GM23338 (cell line): ENCODE measurements at regions not wholly inside any gene's neighbourhood (a gene's known extent, or its start where the extent isn't known, plus 50 kb on each side); places are given as distances from the start of the nearest gene placed in this dataset.

Source experiments
- ATAC-seq: fragments of 200-7000 bp; cut with Tn5 transposase; 3 replicates; pipeline ENCODE4 v1.9.1; 2020
- DNase-seq: peaks from one replicate; pipeline ENCODE4 v3.0.0-alpha.2; 2015; ENCODE audit warnings: low spot score
- H2AFZ ChIP-seq: fragments of 200-600 bp; sonication (generic); 2 replicates; pipeline ENCODE4 v1.8.0; 2016; ENCODE audit warnings: antibody characterized with exemption, mild to moderate bottlenecking, moderate library complexity
- H3F3A ChIP-seq: fragments of 200-600 bp; sonication (generic); replicated peaks from 2 replicates; pipeline ENCODE4 v1.8.0; 2017; ENCODE audit warnings: antibody characterized with exemption, mixed run types, low read depth
- H3K27ac ChIP-seq: fragments of 200-600 bp; sonication (generic); 2 replicates; pipeline ENCODE4 v1.6.1; 2016; ENCODE audit warnings: low read depth
- H3K27me3 ChIP-seq: fragments of 200-600 bp; sonication (generic); 2 replicates; pipeline ENCODE4 v1.8.0; 2016; ENCODE audit warnings: mild to moderate bottlenecking, mixed run types, moderate library complexity; ENCODE audit not compliant: insufficient read depth
- H3K36me3 ChIP-seq: fragments of 200-600 bp; sonication (generic); 2 replicates; pipeline ENCODE4 v1.8.0; 2016; ENCODE audit warnings: mild to moderate bottlenecking; ENCODE audit not compliant: insufficient read depth
- H3K4me1 ChIP-seq: fragments of 200-600 bp; sonication (generic); 2 replicates; pipeline ENCODE4 v1.8.0; 2016; ENCODE audit warnings: mild to moderate bottlenecking, moderate library complexity; ENCODE audit not compliant: insufficient read depth
- H3K4me2 ChIP-seq: fragments of 200-600 bp; sonication (generic); 2 replicates; pipeline ENCODE4 v1.7.1; 2017; ENCODE audit warnings: mixed run types
- H3K4me3 ChIP-seq: fragments of 200-600 bp; sonication (generic); 2 replicates; pipeline ENCODE4 v1.6.1; 2016; ENCODE audit warnings: mixed run types
- H3K79me2 ChIP-seq: fragments of 200-600 bp; sonication (generic); replicated peaks from 2 replicates; pipeline ENCODE4 v1.8.0; 2017; ENCODE audit warnings: mild to moderate bottlenecking; ENCODE audit not compliant: insufficient read depth
- H3K9me2 ChIP-seq: fragments of 200-600 bp; sonication (generic); 2 replicates; pipeline ENCODE4 v1.8.0; 2017; ENCODE audit not compliant: insufficient read depth
- H4K20me1 ChIP-seq: fragments of 200-600 bp; sonication (generic); replicated peaks from 2 replicates; pipeline ENCODE4 v1.8.0; 2017; ENCODE audit warnings: mild to moderate bottlenecking; ENCODE audit not compliant: insufficient read depth
- H3K27ac Mint-ChIP-seq: 2 replicates; pipeline ENCODE4 v1.8.0; 2020; ENCODE audit warnings: inconsistent platforms, mild to moderate bottlenecking, moderate library complexity, mixed read lengths
- H3K27me3 Mint-ChIP-seq: 3 replicates; pipeline ENCODE4 v1.8.0; 2022; ENCODE audit warnings: low read depth, mild to moderate bottlenecking, moderate library complexity, mixed read lengths, inconsistent platforms; ENCODE audit not compliant: insufficient read depth, poor library complexity
- H3K36me3 Mint-ChIP-seq: 3 replicates; pipeline ENCODE4 v1.8.0; 2021; ENCODE audit warnings: low read depth, mild to moderate bottlenecking, inconsistent platforms, moderate library complexity, mixed read lengths
- H3K4me1 Mint-ChIP-seq: 3 replicates; pipeline ENCODE4 v1.8.0; 2020; ENCODE audit warnings: mild to moderate bottlenecking, inconsistent platforms, mixed read lengths
- H3K4me3 Mint-ChIP-seq: 3 replicates; pipeline ENCODE4 v1.8.0; 2021; ENCODE audit warnings: moderate library complexity, mild to moderate bottlenecking, inconsistent platforms, mixed read lengths
- H3K9me3 Mint-ChIP-seq: 3 replicates; pipeline ENCODE4 v1.8.0; 2020; ENCODE audit warnings: moderate library complexity, mild to moderate bottlenecking, inconsistent platforms, mixed read lengths
- CREB1 ChIP-seq: fragments of 250-450 bp; sonication (Bioruptor Pico); IDR thresholded peaks from 2 replicates; pipeline ENCODE4 v1.5.0; 2020; ENCODE audit warnings: low read depth, mild to moderate bottlenecking, moderate library complexity
- POLR2AphosphoS5 ChIP-seq: IDR thresholded peaks from 2 replicates; pipeline ENCODE4 v1.6.1; 2016; ENCODE audit warnings: antibody characterized with exemption, low read depth
- ZNF331 ChIP-seq: fragments of 250-450 bp; sonication (Bioruptor Pico); IDR thresholded peaks from 2 replicates; pipeline ENCODE4 v1.5.0; 2020; ENCODE audit warnings: low read depth, mild to moderate bottlenecking, moderate library complexity
- TF ChIP-seq, protein P1 (sequence below), 2 experiments: fragments of 200-600 bp in 1 of 2; sonication (generic) in 1 of 2; conservative IDR thresholded peaks; 2 replicates each; pipeline versions ENCODE4 v1.5.1 to v1.6.1; 2016 to 2017; ENCODE audit warnings: antibody characterized with exemption in 2 of 2, low read depth in 2 of 2, mild to moderate bottlenecking in 2 of 2, moderate library complexity in 1 of 2
- TF ChIP-seq, protein P2 (sequence below): IDR thresholded peaks from one replicate; pipeline ENCODE4 v1.6.1; 2018; ENCODE audit warnings: antibody characterized with exemption; ENCODE audit not compliant: unreplicated experiment
- TF ChIP-seq, protein P3 (sequence below): IDR thresholded peaks from 2 replicates; pipeline ENCODE4 v1.6.1; 2016; ENCODE audit warnings: antibody characterized with exemption
- TF ChIP-seq, protein P4 (sequence below): fragments of 250-450 bp; sonication (Bioruptor Pico); IDR thresholded peaks from 2 replicates; pipeline ENCODE4 v1.5.0; 2020; ENCODE audit warnings: mild to moderate bottlenecking, moderate library complexity

DNA sequence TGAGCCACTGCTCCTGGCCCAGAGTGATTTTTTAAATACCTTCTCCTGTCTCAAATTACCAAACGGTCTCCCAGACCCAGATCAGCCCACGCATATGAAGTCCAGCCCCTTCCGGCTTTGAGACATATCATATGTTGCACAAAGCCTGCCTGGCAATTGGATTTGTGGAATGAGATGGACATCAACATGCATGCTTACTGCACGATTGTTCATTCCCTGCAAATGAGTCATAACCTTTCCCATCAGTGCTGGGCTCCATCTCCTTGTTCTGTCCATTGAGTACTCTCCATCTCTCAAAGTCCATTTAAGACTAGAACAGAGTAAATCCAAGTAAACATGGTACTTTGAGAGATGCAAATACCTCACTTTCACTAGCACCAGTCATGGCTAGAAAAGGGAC, 612.2 kb upstream of the USP24 start:
- Histone ChIP-seq H3K4me1 (no peaks in the 10 kb centered on the region), H3K27ac (no peak overlapping the region), H3F3A (no peaks in the 10 kb centered on the region), H3K4me2 (no peak overlapping the region), H3K27me3 (no peaks in the 10 kb centered on the region), H3K36me3 (no peaks in the 10 kb centered on the region), H3K4me3 (no peak overlapping the region), H3K9me2 (peaks cover 13% of the 10 kb centered on the region), H2AFZ (no peak overlapping the region), H4K20me1 (no peaks in the 10 kb centered on the region), H3K79me2 (no peaks in the 10 kb centered on the region)
- ATAC-seq (no peak), DNase-seq (no peak)
- Mint-ChIP-seq H3K27ac (no peak overlapping the region), H3K4me3 (no peak overlapping the region), H3K9me3 (no peaks in the 10 kb centered on the region), H3K36me3 (no peaks in the 10 kb centered on the region), H3K27me3 (no peaks in the 10 kb centered on the region), H3K4me1 (no peaks in the 10 kb centered on the region)
- TF ChIP-seq, protein P1, sequence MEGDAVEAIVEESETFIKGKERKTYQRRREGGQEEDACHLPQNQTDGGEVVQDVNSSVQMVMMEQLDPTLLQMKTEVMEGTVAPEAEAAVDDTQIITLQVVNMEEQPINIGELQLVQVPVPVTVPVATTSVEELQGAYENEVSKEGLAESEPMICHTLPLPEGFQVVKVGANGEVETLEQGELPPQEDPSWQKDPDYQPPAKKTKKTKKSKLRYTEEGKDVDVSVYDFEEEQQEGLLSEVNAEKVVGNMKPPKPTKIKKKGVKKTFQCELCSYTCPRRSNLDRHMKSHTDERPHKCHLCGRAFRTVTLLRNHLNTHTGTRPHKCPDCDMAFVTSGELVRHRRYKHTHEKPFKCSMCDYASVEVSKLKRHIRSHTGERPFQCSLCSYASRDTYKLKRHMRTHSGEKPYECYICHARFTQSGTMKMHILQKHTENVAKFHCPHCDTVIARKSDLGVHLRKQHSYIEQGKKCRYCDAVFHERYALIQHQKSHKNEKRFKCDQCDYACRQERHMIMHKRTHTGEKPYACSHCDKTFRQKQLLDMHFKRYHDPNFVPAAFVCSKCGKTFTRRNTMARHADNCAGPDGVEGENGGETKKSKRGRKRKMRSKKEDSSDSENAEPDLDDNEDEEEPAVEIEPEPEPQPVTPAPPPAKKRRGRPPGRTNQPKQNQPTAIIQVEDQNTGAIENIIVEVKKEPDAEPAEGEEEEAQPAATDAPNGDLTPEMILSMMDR (conservative IDR thresholded peaks at IDR 0.05; ENCODE audit: low read depth in 2 of 2), result no peak
- TF ChIP-seq, protein P2, sequence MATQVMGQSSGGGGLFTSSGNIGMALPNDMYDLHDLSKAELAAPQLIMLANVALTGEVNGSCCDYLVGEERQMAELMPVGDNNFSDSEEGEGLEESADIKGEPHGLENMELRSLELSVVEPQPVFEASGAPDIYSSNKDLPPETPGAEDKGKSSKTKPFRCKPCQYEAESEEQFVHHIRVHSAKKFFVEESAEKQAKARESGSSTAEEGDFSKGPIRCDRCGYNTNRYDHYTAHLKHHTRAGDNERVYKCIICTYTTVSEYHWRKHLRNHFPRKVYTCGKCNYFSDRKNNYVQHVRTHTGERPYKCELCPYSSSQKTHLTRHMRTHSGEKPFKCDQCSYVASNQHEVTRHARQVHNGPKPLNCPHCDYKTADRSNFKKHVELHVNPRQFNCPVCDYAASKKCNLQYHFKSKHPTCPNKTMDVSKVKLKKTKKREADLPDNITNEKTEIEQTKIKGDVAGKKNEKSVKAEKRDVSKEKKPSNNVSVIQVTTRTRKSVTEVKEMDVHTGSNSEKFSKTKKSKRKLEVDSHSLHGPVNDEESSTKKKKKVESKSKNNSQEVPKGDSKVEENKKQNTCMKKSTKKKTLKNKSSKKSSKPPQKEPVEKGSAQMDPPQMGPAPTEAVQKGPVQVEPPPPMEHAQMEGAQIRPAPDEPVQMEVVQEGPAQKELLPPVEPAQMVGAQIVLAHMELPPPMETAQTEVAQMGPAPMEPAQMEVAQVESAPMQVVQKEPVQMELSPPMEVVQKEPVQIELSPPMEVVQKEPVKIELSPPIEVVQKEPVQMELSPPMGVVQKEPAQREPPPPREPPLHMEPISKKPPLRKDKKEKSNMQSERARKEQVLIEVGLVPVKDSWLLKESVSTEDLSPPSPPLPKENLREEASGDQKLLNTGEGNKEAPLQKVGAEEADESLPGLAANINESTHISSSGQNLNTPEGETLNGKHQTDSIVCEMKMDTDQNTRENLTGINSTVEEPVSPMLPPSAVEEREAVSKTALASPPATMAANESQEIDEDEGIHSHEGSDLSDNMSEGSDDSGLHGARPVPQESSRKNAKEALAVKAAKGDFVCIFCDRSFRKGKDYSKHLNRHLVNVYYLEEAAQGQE, result no peak
- TF ChIP-seq, protein P3, sequence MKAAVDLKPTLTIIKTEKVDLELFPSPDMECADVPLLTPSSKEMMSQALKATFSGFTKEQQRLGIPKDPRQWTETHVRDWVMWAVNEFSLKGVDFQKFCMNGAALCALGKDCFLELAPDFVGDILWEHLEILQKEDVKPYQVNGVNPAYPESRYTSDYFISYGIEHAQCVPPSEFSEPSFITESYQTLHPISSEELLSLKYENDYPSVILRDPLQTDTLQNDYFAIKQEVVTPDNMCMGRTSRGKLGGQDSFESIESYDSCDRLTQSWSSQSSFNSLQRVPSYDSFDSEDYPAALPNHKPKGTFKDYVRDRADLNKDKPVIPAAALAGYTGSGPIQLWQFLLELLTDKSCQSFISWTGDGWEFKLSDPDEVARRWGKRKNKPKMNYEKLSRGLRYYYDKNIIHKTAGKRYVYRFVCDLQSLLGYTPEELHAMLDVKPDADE, result no peak
- no peak for TF ChIP-seq POLR2AphosphoS5
- no peak for TF ChIP-seq ZNF331
- TF ChIP-seq, protein P4, sequence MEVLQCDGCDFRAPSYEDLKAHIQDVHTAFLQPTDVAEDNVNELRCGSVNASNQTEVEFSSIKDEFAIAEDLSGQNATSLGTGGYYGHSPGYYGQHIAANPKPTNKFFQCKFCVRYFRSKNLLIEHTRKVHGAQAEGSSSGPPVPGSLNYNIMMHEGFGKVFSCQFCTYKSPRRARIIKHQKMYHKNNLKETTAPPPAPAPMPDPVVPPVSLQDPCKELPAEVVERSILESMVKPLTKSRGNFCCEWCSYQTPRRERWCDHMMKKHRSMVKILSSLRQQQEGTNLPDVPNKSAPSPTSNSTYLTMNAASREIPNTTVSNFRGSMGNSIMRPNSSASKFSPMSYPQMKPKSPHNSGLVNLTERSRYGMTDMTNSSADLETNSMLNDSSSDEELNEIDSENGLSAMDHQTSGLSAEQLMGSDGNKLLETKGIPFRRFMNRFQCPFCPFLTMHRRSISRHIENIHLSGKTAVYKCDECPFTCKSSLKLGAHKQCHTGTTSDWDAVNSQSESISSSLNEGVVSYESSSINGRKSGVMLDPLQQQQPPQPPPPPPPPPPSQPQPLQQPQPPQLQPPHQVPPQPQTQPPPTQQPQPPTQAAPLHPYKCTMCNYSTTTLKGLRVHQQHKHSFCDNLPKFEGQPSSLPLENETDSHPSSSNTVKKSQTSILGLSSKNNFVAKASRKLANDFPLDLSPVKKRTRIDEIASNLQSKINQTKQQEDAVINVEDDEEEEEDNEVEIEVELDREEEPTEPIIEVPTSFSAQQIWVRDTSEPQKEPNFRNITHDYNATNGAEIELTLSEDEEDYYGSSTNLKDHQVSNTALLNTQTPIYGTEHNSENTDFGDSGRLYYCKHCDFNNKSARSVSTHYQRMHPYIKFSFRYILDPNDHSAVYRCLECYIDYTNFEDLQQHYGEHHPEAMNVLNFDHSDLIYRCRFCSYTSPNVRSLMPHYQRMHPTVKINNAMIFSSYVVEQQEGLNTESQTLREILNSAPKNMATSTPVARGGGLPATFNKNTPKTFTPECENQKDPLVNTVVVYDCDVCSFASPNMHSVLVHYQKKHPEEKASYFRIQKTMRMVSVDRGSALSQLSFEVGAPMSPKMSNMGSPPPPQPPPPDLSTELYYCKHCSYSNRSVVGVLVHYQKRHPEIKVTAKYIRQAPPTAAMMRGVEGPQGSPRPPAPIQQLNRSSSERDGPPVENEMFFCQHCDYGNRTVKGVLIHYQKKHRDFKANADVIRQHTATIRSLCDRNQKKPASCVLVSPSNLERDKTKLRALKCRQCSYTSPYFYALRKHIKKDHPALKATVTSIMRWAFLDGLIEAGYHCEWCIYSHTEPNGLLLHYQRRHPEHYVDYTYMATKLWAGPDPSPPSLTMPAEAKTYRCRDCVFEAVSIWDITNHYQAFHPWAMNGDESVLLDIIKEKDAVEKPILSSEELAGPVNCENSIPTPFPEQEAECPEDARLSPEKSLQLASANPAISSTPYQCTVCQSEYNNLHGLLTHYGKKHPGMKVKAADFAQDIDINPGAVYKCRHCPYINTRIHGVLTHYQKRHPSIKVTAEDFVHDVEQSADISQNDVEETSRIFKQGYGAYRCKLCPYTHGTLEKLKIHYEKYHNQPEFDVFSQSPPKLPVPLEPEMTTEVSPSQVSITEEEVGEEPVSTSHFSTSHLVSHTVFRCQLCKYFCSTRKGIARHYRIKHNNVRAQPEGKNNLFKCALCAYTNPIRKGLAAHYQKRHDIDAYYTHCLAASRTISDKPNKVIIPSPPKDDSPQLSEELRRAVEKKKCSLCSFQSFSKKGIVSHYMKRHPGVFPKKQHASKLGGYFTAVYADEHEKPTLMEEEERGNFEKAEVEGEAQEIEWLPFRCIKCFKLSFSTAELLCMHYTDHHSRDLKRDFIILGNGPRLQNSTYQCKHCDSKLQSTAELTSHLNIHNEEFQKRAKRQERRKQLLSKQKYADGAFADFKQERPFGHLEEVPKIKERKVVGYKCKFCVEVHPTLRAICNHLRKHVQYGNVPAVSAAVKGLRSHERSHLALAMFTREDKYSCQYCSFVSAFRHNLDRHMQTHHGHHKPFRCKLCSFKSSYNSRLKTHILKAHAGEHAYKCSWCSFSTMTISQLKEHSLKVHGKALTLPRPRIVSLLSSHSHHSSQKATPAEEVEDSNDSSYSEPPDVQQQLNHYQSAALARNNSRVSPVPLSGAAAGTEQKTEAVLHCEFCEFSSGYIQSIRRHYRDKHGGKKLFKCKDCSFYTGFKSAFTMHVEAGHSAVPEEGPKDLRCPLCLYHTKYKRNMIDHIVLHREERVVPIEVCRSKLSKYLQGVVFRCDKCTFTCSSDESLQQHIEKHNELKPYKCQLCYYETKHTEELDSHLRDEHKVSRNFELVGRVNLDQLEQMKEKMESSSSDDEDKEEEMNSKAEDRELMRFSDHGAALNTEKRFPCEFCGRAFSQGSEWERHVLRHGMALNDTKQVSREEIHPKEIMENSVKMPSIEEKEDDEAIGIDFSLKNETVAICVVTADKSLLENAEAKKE (CRISPR knock-in tag), result no peak
- no peak for TF ChIP-seq CREB1 (CRISPR knock-in tag)
